CD4-positive, alpha-beta T cell treated with Interleukin-10 for 1 hour (primary cell): ENCODE measurements at regions not wholly inside any gene's neighbourhood (a gene's known extent, or its start where the extent isn't known, plus 50 kb on each side); places are given as distances from the start of the nearest gene placed in this dataset.
"Not testable (repeated sequence)": the region's sequence is repeated elsewhere in the genome, so short reads cannot be mapped to it uniquely, and the experiment has no call there.

Source experiments
- DNase-seq: peaks from one replicate; pipeline ENCODE4 v3.0.0-alpha.2; 2020

GRCh38 chr2:221911890-221912289 is 339.8 kb upstream of the EPHA4 start:
- DNase-seq, result no peak

DNA sequence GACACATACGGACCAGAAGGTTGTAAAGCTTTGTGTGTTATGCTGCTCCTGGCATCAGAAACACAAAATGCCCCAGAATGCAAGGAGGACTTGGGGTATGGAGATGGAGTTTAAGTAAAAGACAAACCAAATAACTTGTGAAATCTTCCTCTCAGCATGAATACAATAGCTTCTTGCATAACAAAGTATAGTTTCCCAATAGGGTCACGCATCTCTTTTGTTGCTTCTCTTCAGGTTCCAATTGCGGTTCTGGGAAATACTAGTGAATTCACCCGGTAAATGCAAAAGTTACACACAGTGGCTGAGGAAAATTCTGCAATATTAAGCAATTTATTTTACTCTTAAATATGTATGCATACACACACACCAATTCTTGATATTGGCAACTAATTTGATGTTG is 339.2 kb upstream of the EPHA4 start:
- no peak for DNase-seq

- DNase-seq, result no peak
These were observed 336.4 kb upstream of the EPHA4 start for GRCh38 chr2:221908518-221908917.

- no peak for DNase-seq
These were observed 325.6 kb upstream of the EPHA4 start for GRCh38 chr2:221897718-221898117.

GRCh38 chr2:221896505-221897151 is 324.5 kb upstream of the EPHA4 start:
- no peak for DNase-seq

- no peak for DNase-seq
These were observed 323.4 kb upstream of the EPHA4 start for GRCh38 chr2:221895366-221896121.

DNA sequence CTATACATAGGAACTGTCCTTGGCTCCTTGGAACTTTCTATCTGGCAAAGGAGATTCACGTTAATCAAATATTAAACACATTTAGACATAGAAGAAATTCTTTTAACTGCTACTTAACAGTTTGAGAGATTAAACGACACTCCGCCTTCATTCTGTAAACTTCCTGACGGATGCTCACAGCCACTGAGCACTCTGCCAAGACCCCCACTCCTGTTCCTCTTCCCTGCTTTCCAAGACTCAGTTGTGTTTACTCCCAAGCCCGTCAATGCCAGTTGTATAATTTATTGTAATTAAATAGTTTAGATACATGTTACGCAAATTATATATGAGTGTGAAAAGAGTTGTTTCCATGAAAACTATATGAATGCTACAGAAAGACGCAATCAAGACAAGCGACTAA is 321.4 kb upstream of the EPHA4 start:
- no peak for DNase-seq

DNA sequence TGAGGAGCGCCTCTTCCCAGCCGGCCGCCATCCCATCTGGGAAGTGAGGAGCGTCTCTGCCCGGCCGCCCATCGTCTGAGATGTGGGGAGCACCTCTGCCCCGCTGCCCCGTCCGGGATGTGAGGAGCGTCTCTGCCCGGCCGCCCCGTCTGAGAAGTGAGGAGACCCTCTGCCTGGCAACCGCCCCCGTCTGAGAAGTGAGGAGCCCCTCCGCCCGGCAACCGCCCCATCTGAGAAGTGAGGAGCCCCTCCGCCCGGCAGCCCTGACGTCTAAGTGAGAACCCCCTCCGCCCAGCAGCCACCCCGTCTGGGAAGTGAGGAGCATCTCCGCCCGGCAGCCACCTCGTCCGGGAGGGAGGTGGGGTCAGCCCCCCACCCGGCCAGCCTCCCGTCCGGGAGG is 319.9 kb upstream of the EPHA4 start:
- not testable (repeated sequence) for DNase-seq

GRCh38 chr2:221883976-221884375 is 311.9 kb upstream of the EPHA4 start:
- no peak for DNase-seq

DNA sequence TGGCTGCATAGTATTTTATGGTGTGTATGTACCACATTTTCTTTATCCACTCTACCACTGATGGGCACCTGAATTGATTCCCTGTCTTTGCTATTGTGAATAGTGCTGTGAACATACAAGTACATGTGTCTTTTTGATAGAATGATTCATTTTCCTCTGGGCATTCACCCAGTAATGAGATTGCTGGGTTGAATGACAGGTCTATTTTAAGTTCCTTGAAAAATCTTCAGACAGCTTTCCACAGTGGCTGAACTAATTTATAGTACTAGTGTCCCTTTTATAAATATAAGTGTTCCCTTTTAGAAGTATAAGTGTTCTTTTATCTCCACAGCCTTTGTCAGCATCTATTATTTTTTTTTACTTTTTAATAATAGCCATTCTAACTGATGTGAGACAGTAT is 303.9 kb upstream of the EPHA4 start:
- no peak for DNase-seq

GRCh38 chr2:221874444-221874843 is 302.3 kb upstream of the EPHA4 start:
- no peak for DNase-seq

GRCh38 chr2:221857719-221858118 is 285.6 kb upstream of the EPHA4 start:
- no peak for DNase-seq

GRCh38 chr2:221853297-221853696 is 281.2 kb upstream of the EPHA4 start:
- DNase-seq, result no peak

DNA sequence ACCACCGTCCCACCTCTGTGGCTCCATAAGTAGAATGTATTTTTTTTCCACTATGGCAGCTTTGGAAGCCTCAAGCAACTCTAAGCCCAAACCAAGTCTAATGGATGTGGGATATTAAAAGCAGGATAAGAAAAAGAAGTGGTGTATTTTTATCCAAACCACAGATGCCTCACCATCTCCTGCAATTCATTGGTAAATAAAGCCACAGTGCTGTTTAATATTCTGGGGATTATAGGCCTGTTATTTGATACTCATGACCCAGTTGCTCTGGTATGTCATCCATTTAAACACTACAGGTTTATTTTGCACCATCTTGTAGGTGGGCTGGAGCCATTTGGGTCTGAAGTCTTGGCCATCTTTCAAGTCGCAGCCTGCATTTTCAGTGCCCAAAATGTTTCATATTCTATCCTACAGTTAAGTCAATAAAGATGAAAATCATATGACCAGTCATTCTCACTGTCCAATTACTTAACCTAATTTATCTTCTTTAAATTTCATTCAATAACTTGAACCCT is 279.5 kb upstream of the EPHA4 start:
- DNase-seq, result no peak

DNA sequence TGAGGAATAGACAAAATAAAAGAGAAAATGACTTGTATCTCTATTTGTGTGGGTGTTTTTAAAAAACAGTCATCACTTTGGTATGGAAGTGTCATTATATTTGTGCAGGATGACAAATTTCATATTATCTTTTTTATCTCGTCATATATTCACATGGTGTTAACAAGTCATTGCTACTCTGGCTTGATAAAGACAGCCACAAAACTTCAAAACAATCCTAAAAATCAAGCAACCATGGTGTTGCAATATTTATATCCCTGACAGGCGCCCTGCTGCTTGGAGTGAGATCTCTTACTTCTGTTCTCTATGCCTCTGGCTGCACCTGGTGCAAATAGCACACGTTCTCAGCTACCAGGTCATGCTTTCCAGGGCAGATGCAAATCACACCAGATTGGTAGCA is 278.0 kb upstream of the EPHA4 start:
- no peak for DNase-seq

- no peak for DNase-seq
These were observed 276.2 kb upstream of the EPHA4 start for GRCh38 chr2:221848286-221848685.

- no peak for DNase-seq
These were observed 272.9 kb upstream of the EPHA4 start for GRCh38 chr2:221845021-221845365.

DNA sequence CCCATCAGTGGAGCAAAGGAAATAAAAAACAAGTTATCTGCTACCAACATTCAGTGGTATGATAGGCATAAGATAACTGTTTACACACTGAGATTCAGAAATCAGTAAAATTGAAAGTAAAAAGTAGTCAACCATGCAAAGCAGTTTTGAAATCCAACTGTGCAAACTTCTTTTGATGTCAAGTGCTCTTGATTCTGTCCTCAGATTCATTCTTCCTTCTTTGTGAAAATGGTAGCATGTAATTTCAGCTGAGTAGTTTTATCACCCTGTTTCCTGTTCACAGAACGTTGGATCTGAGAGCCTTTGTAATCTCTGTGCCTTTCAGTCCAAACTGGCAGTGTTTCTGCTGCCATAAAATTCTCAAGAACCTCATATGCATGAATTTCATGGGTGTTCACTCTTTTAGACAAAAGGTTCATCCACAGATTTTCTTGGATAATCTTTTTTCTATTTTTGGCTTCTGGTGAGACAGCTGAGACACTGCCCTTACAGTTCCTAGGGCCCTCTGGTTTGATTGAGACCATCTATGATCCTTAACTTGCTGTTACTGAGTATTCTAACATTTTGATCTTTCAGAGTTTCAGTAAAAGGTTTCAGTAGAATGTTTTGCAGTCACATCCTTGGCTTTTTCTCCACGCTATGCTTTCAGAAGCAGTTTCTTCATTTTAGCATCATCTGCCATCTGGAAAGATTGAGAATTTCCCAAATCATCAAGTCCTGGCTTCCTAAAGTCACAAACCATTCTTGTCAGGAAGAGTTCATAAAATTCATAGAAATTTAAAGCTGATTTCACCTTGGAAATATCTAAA is 272.3 kb upstream of the EPHA4 start:
- DNase-seq, result no peak

DNA sequence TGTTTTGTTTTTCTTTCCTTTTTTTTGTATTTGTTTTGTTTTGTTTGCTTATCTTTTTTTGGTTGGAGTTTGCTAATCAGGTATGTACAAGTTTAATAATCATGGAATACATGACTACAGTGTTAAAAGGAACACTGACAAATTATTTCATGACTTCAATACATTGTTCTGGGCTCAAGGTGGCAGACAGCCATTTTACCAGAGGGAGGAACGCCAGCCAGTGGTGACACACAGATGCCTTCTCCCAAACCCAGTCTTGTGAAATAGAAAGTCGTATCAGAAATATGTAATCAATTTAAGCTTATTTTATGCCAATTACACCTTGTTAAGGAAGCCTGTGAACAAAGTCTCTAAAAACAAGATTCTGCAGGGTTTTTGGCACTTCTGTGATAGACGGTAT is 264.0 kb upstream of the EPHA4 start:
- no peak for DNase-seq

DNA sequence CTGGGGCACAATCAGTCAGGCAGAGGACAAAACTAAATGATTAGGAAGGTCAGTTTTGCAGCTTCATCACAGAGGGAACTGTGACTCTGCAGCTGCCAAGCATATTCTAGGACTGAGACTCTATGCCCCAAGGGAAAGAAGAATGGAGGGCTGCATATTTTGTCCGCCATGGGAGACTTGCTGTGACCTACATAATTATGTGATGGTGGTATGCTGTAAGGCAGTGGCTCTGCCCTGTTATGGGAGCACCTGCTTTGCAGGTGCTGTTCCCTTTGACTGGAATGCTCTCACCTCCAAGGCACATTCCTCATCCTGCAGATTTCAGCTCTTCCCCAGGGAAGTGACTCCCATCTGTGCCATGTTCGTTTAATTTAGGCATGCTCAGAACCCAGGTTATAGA is 261.9 kb upstream of the EPHA4 start:
- DNase-seq, result no peak

GRCh38 chr2:221831051-221831450 is 258.9 kb upstream of the EPHA4 start:
- no peak for DNase-seq

DNA sequence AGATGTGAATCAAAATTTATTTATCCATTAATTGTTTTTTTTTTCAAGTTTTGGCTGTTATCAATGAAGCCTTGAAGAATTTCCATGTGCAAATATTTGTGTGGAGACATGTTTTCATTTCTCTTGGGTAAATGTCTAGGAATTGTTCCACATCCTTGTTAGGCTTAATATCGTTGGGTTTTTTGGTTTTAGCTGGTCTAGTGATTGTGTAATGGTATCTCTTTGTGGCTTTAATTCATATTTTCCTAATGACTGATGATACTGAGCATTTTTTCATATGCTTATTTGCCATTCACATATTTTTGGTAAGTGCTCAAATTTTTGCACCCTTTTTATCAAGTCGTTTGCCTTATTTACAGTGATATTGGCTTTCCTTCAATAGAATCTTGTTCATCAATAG is 250.3 kb upstream of the EPHA4 start:
- no peak for DNase-seq

DNA sequence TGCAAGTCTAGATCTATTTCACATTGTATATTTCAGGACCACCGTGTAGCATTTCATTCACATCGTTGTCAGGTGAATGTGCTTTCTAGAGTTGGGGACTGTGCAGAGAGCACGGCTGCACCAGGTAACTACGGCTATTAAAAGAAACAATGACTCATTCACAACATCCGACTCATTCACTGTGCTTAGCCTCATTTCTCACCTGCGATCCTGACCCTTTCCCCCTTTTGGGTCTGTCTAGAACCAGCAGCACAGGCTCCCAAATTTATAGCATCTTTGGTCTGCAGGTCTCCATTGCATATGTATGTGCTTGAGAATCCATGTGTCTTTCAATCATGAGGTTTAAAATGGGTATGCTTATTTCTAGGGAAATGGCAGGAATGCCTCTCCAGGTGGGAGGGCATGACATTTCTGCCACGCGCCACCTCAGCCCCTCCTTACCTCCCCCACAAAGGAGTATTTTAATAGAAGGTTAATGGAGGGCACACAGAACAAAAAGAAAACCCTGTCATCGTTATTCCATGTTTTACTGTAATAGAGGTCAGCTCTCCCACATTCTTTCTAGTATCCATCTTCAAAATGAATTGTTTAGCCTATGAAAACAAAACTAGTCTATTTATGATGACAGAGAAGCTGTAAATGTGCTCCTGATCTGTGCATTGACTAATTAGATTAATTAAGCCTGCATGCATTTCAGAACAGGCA is 246.7 kb upstream of the EPHA4 start:
- DNase-seq, result no peak
